Peyer's patch (tissue), 4 donors: ENCODE measurements at regions not wholly inside any gene's neighbourhood (a gene's known extent, or its start where the extent isn't known, plus 50 kb on each side); places are given as distances from the start of the nearest gene placed in this dataset.
"Not testable (repeated sequence)": the region's sequence is repeated elsewhere in the genome, so short reads cannot be mapped to it uniquely, and the experiment has no call there.

Experiments
- POLR2A ChIP-seq, 2 donors: fragments of 450-650 bp; IDR thresholded peaks; one replicate each; pipeline ENCODE4 v1.5.1; 2017; ENCODE audit warnings: antibody characterized with exemption in 2 of 2, mild to moderate bottlenecking in 2 of 2, moderate library complexity in 2 of 2
- TF ChIP-seq, protein P1 (sequence below), 6 experiments: fragments of 450-650 bp in 4 of 6; fragments of 200-600 bp in 2 of 6; sonication (generic) in 1 of 6; IDR thresholded peaks; one replicate each; pipeline ENCODE4 v1.5.1; 2017 to 2019; ENCODE audit warnings: antibody characterized with exemption in 6 of 6, mild to moderate bottlenecking in 3 of 6, moderate library complexity in 1 of 6

DNA sequence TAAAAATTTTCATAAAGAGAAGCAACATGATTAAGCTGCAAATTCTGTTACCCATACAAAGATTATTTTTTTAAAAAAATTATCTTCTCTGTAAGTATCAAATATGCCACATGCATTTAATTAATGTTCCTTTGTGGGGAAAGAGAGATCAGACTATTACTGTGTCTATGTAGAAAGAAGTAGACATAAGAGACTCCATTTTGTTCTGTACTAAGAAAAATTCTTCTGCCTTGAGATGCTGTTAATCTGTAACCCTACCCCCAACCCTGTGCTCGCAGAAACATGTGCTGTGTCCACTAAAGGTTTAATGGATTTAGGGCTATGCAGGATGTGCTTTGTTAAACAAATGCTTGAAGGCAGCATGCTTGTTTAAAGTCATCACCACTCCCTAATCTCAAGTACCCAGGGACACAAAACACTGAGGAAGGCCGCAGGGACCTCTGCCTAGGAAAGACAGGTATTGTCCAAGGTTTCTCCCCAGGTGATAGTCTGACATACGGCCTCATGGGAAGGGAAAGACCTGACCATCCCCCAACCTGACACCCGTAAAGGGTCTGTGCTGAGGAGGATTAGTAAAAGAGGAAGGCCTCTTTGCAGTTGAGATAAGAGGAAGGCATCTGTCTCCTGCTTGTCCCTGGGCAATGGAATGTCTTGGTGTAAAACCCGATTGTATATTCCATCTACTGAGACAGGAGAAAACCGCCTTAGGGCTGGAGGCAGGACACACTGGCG is 1260.9 kb upstream of the RAG2 start:
- TF ChIP-seq, protein P1, sequence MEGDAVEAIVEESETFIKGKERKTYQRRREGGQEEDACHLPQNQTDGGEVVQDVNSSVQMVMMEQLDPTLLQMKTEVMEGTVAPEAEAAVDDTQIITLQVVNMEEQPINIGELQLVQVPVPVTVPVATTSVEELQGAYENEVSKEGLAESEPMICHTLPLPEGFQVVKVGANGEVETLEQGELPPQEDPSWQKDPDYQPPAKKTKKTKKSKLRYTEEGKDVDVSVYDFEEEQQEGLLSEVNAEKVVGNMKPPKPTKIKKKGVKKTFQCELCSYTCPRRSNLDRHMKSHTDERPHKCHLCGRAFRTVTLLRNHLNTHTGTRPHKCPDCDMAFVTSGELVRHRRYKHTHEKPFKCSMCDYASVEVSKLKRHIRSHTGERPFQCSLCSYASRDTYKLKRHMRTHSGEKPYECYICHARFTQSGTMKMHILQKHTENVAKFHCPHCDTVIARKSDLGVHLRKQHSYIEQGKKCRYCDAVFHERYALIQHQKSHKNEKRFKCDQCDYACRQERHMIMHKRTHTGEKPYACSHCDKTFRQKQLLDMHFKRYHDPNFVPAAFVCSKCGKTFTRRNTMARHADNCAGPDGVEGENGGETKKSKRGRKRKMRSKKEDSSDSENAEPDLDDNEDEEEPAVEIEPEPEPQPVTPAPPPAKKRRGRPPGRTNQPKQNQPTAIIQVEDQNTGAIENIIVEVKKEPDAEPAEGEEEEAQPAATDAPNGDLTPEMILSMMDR (IDR thresholded peaks at IDR 0.05) = not testable (repeated sequence)
- not testable (repeated sequence) for TF ChIP-seq POLR2A (IDR thresholded peaks at IDR 0.05)
